ENCODE measurements at regions not wholly inside any gene's neighbourhood (a gene's known extent, or its start where the extent isn't known, plus 50 kb on each side); places are given as distances from the start of the nearest gene placed in this dataset.

DNA sequence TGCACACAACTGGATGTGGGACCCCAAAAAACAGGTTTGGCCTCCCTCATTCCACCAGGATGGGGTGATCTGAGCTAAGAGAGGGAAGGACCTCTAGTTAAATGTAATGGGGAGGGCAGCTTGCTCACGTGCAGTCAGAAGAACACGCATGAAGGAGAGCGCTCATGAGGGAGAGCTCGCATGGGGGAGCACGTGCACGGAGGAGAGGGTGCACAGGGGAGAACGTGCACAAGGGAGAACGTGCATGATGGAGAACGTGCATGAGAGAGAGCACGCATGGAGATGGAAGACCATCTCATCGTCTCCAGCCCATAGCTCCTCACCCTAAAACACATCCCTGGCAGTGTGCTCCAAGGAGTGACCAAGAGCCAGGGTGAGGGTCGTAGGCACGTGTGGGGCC, 141.2 kb downstream of the RBFOX3 start:
- TF ChIP-seq, protein P1, sequence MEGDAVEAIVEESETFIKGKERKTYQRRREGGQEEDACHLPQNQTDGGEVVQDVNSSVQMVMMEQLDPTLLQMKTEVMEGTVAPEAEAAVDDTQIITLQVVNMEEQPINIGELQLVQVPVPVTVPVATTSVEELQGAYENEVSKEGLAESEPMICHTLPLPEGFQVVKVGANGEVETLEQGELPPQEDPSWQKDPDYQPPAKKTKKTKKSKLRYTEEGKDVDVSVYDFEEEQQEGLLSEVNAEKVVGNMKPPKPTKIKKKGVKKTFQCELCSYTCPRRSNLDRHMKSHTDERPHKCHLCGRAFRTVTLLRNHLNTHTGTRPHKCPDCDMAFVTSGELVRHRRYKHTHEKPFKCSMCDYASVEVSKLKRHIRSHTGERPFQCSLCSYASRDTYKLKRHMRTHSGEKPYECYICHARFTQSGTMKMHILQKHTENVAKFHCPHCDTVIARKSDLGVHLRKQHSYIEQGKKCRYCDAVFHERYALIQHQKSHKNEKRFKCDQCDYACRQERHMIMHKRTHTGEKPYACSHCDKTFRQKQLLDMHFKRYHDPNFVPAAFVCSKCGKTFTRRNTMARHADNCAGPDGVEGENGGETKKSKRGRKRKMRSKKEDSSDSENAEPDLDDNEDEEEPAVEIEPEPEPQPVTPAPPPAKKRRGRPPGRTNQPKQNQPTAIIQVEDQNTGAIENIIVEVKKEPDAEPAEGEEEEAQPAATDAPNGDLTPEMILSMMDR (optimal IDR thresholded peaks at IDR 0.05 in 1 of 3, IDR thresholded peaks at IDR 0.05 in 1 of 3, conservative IDR thresholded peaks at IDR 0.05 in 1 of 3; ENCODE audit: extremely low read depth in 1 of 3, insufficient read depth in 2 of 3, low read length in 3 of 3), result no peak
- no peak for TF ChIP-seq EZH2 (IDR thresholded peaks at IDR 0.05; ENCODE audit: low read length)

Measured in keratinocyte (primary cell).